ENCODE measurements at regions not wholly inside any gene's neighbourhood (a gene's known extent, or its start where the extent isn't known, plus 50 kb on each side); places are given as distances from the start of the nearest gene placed in this dataset.
"Not testable (repeated sequence)": the region's sequence is repeated elsewhere in the genome, so short reads cannot be mapped to it uniquely, and the experiment has no call there.

DNA sequence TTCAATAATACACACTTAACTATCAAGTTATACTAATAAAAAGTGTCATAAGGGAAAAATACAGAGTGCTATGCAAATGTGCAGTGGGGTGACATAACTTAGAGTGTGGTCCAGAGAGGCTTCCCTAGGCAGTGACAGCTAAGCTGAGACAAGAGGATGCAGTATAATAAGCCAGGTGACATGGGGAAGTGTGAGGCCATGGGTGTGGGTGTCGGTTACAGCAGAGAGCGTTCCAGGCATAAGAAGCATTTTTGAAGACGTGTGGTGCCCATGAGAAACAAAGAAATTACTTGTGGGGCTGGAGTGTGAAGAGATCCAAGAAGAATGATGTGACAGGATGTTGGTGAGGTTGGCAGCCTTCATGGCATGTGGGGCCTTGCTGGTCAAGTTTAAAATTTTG, 78.1 kb upstream of the PICALM start:
- no peak for DNase-seq (ENCODE audit: insufficient read length, low spot score, missing footprints)
- Histone ChIP-seq H3K36me3 (ENCODE audit: insufficient read depth, low read length) (no peaks in the 10 kb centered on the region), H4K20me1 (ENCODE audit: insufficient read depth, low read length) (no peaks in the 10 kb centered on the region), H3K9me3 (ENCODE audit: low read depth, low read length) (no peaks in the 10 kb centered on the region), H3K79me2 (ENCODE audit: insufficient read depth, low read length) (no peaks in the 10 kb centered on the region), H3K4me1 (ENCODE audit: insufficient read depth, low read length) (peaks cover 26% of the 10 kb centered on the region), H2AFZ (ENCODE audit: low read length) (no peak overlapping the region), H3K4me3 (ENCODE audit: insufficient read depth, low read length) (no peak overlapping the region), H3K27ac (ENCODE audit: low read depth, low read length) (no peak overlapping the region), H3K27me3 (ENCODE audit: insufficient read depth, low read length) (no peaks in the 10 kb centered on the region), H3K4me2 (ENCODE audit: insufficient read depth, low read length) (no peak overlapping the region)
- TF ChIP-seq, protein P1, sequence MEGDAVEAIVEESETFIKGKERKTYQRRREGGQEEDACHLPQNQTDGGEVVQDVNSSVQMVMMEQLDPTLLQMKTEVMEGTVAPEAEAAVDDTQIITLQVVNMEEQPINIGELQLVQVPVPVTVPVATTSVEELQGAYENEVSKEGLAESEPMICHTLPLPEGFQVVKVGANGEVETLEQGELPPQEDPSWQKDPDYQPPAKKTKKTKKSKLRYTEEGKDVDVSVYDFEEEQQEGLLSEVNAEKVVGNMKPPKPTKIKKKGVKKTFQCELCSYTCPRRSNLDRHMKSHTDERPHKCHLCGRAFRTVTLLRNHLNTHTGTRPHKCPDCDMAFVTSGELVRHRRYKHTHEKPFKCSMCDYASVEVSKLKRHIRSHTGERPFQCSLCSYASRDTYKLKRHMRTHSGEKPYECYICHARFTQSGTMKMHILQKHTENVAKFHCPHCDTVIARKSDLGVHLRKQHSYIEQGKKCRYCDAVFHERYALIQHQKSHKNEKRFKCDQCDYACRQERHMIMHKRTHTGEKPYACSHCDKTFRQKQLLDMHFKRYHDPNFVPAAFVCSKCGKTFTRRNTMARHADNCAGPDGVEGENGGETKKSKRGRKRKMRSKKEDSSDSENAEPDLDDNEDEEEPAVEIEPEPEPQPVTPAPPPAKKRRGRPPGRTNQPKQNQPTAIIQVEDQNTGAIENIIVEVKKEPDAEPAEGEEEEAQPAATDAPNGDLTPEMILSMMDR (IDR thresholded peaks at IDR 0.05; ENCODE audit: extremely low read depth, low read depth, low read length), result no peak

DNA sequence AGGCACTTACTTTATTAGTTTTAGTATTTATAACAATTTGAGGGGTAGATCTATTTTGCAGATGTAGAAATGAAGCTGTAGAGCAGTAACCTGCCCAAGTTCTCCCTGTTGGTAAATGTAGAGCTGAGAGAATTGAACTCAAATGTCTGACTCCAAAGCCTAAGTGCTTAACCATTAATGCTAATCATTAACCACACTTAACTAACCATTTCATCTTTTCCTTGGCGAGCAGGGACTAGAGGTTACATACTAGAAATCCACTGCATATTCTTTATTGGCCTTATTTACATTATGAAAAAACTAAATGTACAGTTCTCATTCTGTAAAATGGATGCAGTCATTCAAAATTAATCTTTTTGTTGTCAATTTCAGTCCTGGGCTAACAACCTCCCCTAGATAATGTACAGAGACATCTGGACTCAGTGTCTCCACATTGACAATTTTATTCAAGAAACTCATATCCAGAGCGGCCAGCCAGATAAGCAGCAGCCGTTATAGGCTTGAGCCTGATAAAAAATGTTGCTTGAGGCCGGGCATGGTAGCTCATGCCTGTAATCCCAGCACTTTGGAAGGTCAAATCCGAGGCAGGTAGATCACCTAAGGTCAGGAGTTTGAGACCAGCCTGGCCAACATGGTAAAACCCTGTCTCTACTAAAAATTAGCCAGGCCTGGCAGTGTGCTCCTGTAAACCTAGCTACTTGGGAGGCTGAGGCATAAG, 76.7 kb upstream of the PICALM start:
- H3K27me3 ChIP-seq (ENCODE audit: insufficient read depth, low read length), result no peaks in the 10 kb centered on the region
- no peaks in the 10 kb centered on the region for H3K9me3 ChIP-seq (ENCODE audit: low read depth, low read length)
- no peaks in the 10 kb centered on the region for H4K20me1 ChIP-seq (ENCODE audit: insufficient read depth, low read length)
- no peak overlapping the region for H3K4me2 ChIP-seq (ENCODE audit: insufficient read depth, low read length)
- H3K36me3 ChIP-seq (ENCODE audit: insufficient read depth, low read length), result no peaks in the 10 kb centered on the region
- H2AFZ ChIP-seq (ENCODE audit: low read length), result no peak overlapping the region
- no peaks in the 10 kb centered on the region for H3K79me2 ChIP-seq (ENCODE audit: insufficient read depth, low read length)
- TF ChIP-seq, protein P1 (IDR thresholded peaks at IDR 0.05; ENCODE audit: extremely low read depth, low read depth, low read length), result no peak
- H3K4me3 ChIP-seq (ENCODE audit: insufficient read depth, low read length), result no peak overlapping the region
- DNase-seq (ENCODE audit: insufficient read length, low spot score, missing footprints), result no peak
- H3K4me1 ChIP-seq (ENCODE audit: insufficient read depth, low read length), result peaks cover 21% of the 10 kb centered on the region
- no peak overlapping the region for H3K27ac ChIP-seq (ENCODE audit: low read depth, low read length)

DNA sequence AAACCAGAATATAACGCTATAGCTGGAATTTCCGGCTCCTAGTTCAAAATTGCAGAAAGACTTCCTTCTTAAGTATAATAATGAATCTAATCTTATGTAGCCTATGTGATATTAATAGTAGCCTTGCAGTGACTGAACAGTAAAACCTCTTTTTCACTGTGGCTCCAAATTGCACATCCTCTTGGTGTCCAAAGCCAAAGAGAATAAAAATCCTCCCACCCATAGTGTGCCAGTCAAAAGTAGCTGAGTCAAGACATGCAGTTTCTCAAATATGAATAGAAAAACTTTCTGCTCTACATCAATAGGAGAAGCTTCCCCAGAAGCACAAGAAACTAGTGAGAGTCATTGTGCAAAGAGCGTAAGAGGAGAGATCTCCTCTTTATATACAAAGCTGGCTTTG, 76.0 kb upstream of the PICALM start:
- no peak for DNase-seq (ENCODE audit: insufficient read length, low spot score, missing footprints)
- Histone ChIP-seq H3K79me2 (ENCODE audit: insufficient read depth, low read length) (no peaks in the 10 kb centered on the region), H3K4me3 (ENCODE audit: insufficient read depth, low read length) (no peak overlapping the region), H3K4me2 (ENCODE audit: insufficient read depth, low read length) (no peak overlapping the region), H3K27me3 (ENCODE audit: insufficient read depth, low read length) (no peaks in the 10 kb centered on the region), H2AFZ (ENCODE audit: low read length) (no peak overlapping the region), H3K4me1 (ENCODE audit: insufficient read depth, low read length) (peaks cover 13% of the 10 kb centered on the region), H3K36me3 (ENCODE audit: insufficient read depth, low read length) (no peaks in the 10 kb centered on the region), H3K9me3 (ENCODE audit: low read depth, low read length) (no peaks in the 10 kb centered on the region), H3K27ac (ENCODE audit: low read depth, low read length) (no peak overlapping the region), H4K20me1 (ENCODE audit: insufficient read depth, low read length) (no peaks in the 10 kb centered on the region)
- TF ChIP-seq, protein P1 (IDR thresholded peaks at IDR 0.05; ENCODE audit: extremely low read depth, low read depth, low read length), result no peak

DNA sequence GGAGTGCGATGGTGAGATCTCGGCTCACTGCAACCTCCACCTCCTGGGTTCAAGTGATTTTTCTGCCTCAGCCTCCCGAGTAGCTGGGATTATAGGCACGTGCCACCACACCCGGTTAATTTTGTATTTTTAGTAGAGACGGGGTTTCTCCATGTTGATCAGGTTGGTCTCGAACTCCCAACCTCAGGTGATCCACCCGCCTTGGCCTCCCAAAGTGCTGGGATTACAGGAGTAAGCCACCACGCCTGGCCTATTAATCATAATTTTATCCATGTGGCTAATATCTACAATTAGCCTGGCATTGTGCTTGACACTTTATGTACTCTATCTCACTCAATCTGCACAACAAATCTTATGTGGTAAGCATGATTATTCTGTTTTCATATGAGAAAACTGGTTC, 75.2 kb upstream of the PICALM start:
- H3K9me3 ChIP-seq (ENCODE audit: low read depth, low read length); H2AFZ ChIP-seq (ENCODE audit: low read length); DNase-seq (ENCODE audit: insufficient read length, low spot score, missing footprints); H4K20me1 ChIP-seq (ENCODE audit: insufficient read depth, low read length); H3K27ac ChIP-seq (ENCODE audit: low read depth, low read length); H3K4me2 ChIP-seq (ENCODE audit: insufficient read depth, low read length); H3K27me3 ChIP-seq (ENCODE audit: insufficient read depth, low read length); H3K4me3 ChIP-seq (ENCODE audit: insufficient read depth, low read length); H3K36me3 ChIP-seq (ENCODE audit: insufficient read depth, low read length); H3K79me2 ChIP-seq (ENCODE audit: insufficient read depth, low read length): not testable (repeated sequence)
- H3K4me1 ChIP-seq (ENCODE audit: insufficient read depth, low read length), result peaks cover 12% of the 10 kb centered on the region

Measured in osteoblast (primary cell).